ENCODE measurements at regions not wholly inside any gene's neighbourhood (a gene's known extent, or its start where the extent isn't known, plus 50 kb on each side); places are given as distances from the start of the nearest gene placed in this dataset.

DNA sequence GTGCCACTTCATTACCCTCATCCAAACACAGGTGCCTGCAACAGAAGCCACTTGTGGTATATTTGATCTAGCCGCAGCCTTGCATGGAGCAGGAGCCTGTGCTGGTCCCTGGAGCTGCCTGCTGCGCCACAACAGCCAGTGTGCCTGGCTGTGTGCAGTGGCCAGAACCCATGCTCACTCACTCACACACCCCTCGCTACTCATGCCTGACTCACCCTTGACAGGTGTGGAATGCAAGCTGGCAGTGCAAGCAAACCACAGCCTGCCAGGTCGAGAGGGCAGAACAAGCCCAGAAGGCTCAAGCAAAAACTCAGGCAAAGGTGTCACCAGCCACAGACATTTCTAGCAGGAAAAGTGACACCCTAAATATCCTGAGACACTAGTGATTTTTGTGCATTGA is 1510.9 kb downstream of the KCNT2 start:
- DNase-seq (ENCODE audit: low spot score): no peak
- intact Hi-C loops (cut with DNase I): no loop called here

GRCh38 chr1:195096051-195096521 is 1512.2 kb downstream of the KCNT2 start:
- intact Hi-C loops (cut with DNase I): no loop called here
- DNase-seq (ENCODE audit: low spot score): peak; percentile 60

DNA sequence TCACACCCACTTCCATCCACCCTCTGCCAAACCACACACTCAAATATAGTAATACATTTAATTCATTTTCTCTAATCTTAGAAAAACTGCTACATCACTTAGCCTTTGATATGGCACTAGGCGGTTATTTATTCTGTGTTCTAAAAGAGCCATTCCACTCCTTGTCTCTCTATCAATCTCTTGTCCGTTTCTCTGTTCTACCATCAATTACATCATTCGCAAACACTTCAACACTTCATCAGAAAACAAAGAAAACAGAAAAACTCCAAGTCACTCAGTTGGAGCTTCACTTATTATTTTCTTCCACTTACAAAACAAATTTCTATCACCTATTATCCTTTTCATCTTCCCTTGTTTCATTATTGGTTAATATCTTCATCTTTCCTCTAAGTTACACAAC is 1523.0 kb downstream of the KCNT2 start:
- no peak for DNase-seq (ENCODE audit: low spot score)
- intact Hi-C loops (cut with DNase I): no loop called here

- DNase-seq (ENCODE audit: low spot score): no peak
- intact Hi-C loops (cut with DNase I): no loop called here
Observed at GRCh38 chr1:195082183-195082582, 1526.1 kb downstream of the KCNT2 start.

- intact Hi-C loops (cut with DNase I): no loop called here
- no peak for DNase-seq (ENCODE audit: low spot score)
Observed at GRCh38 chr1:195076682-195077081, 1531.6 kb downstream of the KCNT2 start.

DNA sequence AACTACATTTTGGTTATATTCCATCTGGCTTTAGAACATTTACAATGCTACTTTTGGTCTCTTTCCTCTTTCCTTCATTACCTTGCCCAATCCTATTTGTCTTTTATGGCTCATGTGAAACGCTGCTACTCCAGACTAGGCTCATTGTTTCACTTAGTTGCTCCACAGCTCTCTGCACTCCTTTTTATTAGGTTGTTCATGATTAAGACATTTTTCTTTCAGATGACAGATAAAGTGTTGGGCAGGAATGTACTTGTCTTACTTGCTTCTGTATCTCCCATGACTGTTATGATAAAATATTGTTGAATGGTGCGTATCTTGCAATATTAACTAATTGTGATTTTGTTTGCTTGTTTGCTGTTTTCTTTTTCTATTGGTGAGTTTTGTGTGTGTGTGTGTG is 1532.3 kb downstream of the KCNT2 start:
- DNase-seq (ENCODE audit: low spot score): no peak
- intact Hi-C loops (cut with DNase I): no loop called here

DNA sequence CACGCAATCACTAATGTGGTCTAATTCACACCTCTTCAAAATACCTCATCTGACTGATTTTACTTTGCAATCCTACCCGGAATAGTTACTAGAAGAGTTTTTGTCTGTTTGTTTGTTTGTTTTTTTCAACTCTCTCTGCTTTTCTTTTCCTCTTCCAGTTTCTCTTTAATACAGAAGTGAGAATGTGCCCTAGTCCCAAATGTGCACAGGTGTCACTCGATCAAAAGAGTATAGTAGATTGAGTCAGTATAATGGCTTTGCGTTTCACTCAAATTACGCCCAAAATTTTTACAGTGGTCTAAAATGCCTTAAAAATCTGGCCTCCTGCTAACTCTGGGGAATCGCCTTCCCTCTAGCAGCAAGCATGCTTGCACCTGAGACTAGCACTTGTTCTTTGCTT is 1536.8 kb downstream of the KCNT2 start:
- DNase-seq (ENCODE audit: low spot score): no peak
- intact Hi-C loops (cut with DNase I): no loop called here

DNA sequence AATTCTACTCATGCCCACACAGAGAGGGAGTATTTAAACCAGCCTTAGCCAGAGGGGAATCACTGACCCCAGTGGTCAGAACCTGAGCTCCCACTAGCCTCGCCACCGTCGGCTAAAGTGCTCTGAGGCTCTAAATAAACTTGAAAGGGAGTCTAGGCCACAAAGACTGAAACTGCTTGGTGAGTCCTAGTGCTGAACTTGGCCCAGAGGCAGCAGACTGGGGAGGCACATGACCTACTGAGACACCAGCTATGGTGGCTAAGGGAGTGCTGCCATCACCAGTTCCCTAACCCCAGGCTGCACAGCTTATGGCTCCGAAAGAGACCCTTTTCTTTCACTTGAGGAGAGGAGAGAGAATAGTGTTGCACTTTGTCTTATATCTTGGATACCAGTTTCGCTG is 1542.8 kb downstream of the KCNT2 start:
- DNase-seq (ENCODE audit: low spot score): no peak
- intact Hi-C loops (cut with DNase I): no loop called here

DNA sequence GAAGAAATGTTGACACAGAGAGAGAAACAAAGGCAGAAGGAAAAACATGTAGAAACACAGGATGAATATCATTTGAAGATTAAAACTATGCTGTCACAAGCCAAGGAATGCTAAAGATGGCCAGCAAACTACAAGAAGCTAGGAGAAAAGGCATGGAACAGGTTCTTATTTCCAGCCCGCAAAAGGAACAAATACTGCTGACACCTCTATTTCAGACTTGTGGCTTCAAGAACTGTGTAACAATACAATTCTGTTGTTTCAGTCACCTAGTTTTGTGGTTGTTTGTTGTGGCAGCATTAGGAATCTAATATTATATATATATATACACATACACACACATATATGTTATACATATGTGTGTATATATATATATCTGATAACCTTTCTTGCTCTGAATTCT is 1543.9 kb downstream of the KCNT2 start:
- no peak for DNase-seq (ENCODE audit: low spot score)
- intact Hi-C loops (cut with DNase I): no loop called here

- peak; percentile 65 for DNase-seq (ENCODE audit: low spot score)
- intact Hi-C loops (cut with DNase I): no loop called here
Observed at GRCh38 chr1:195054217-195054687, 1554.0 kb downstream of the KCNT2 start.

DNA sequence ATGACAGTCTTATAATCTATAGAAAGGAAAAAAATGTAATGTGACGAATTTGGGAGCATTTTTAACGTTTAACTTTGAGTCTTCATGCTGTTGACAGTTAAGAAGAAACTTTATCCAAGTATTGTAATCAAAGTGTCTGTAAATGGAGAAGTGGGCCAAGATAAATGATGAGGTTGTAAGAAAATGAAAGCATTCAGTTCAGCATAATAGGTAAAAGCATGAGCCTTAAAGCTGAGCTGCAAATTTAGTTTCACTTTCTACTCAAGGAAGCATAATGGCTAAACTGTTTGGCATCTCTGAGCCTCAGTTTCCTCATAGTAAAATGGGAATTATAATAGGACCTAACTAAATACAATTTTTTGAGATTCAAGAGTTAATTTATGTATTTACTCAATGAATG is 1554.8 kb downstream of the KCNT2 start:
- no peak for DNase-seq (ENCODE audit: low spot score)
- intact Hi-C loops (cut with DNase I): no loop called here

- intact Hi-C loops (cut with DNase I): no loop called here
Observed at GRCh38 chr1:195047772-195048171, 1560.5 kb downstream of the KCNT2 start.

DNA sequence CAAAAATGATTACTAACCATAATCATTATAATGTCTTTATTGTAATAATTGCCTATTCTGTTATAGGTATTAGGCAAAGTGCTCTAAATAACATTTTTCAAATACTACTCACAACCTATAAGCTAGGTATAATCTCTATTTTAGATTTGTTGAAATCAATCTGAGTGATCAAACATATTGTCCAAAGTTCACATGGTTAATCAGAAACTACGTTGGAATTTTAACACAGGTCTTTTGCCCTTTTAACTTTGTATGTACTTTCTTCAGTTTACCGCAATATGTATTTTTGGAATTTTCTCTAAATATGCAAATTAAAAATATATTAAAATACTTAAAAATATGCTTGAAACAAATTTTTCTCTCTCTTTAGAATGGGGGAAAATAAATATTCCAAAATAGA is 1563.2 kb downstream of the KCNT2 start:
- no peak for DNase-seq (ENCODE audit: low spot score)
- intact Hi-C loops (cut with DNase I): no loop called here

More at GRCh38 chr1:195047772-195048171, 1560.5 kb downstream of the KCNT2 start:
- no peak for DNase-seq (ENCODE audit: low spot score)

- intact Hi-C loops (cut with DNase I): no loop called here
- DNase-seq (ENCODE audit: low spot score): no peak
Observed at GRCh38 chr1:195030793-195031192, 1577.4 kb downstream of the KCNT2 start.

DNA sequence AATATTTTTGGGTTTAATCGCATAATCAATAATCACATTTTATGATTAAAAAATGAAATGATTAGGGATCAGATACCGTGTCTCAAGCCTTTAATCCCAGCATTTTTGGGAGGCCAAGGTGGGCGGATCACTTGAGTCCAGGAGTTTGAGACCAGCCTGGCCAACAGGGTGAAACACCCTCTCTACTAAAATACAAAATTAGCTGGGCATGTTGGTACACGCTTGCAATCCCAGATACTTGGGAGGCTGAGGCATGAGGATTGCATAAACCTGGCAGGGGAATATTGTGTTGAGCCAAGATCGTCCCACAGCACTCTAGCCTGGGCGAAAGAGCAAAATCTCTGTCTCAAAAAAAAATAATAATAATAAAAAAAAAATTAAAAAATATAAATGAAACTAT is 1581.4 kb downstream of the KCNT2 start:
- intact Hi-C loops (cut with DNase I): no loop called here
- DNase-seq (ENCODE audit: low spot score): no peak

DNA sequence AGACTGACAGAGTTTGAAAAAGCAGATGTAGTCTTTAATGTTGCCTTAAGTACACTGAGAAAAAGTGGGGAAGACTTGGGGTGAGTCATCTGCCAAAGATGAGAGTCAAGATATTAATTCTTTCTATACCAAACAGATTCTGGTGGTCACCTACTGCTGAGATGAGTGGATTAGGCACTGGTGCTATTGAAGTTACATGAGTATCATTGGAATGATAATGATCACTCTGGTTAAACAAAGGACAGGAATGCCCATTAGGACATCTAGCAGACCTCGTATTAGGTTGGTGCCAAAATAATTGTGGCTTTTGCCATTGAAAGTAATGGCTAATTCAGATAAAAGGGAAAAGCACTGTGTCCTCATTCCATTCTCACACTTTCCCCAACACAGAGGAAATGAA is 1588.9 kb downstream of the KCNT2 start:
- DNase-seq (ENCODE audit: low spot score): no peak
- intact Hi-C loops (cut with DNase I): no loop called here

GRCh38 chr1:195012995-195013394 is 1595.2 kb downstream of the KCNT2 start:
- DNase-seq (ENCODE audit: low spot score): no peak
- intact Hi-C loops (cut with DNase I): no loop called here

GRCh38 chr1:195005338-195005737 is 1602.9 kb downstream of the KCNT2 start:
- intact Hi-C loops (cut with DNase I): no loop called here
- DNase-seq (ENCODE audit: low spot score): no peak

- intact Hi-C loops (cut with DNase I): no loop called here
- DNase-seq (ENCODE audit: low spot score): no peak
Observed at GRCh38 chr1:194990483-194990882, 1617.8 kb downstream of the KCNT2 start.

GRCh38 chr1:194975913-194976312 is 1632.3 kb downstream of the KCNT2 start:
- intact Hi-C loops (cut with DNase I): no loop called here
- DNase-seq (ENCODE audit: low spot score): no peak

GRCh38 chr1:194968916-194969315 is 1639.3 kb downstream of the KCNT2 start:
- intact Hi-C loops (cut with DNase I): no loop called here

DNA sequence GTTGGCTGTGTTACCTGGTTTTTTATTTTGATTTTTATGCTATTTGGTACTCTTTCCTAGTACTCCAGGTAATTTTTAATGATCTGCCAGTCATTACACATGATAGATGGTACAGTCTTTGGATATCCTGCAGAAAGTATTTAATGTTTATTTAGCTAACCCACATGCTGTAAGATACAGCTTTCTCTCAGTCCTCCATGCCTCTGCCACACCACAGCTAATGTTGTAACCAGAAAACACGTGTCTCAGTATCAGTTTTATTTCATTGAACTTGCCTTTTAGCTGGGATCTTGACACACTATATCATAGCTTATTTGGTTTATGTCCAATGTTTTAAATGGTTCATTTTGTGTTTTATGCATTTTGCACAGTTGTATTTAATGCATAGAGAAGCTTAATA is 1648.4 kb downstream of the KCNT2 start:
- intact Hi-C loops (cut with DNase I): no loop called here
- no peak for DNase-seq (ENCODE audit: low spot score)

More at GRCh38 chr1:194968916-194969315, 1639.3 kb downstream of the KCNT2 start:
- no peak for DNase-seq (ENCODE audit: low spot score)

Data from posterior vena cava (tissue), 2 donors.